ENCODE measurements at regions not wholly inside any gene's neighbourhood (a gene's known extent, or its start where the extent isn't known, plus 50 kb on each side); places are given as distances from the start of the nearest gene placed in this dataset.

GRCh38 chr2:237167934-237168333 lies 82.2 kb downstream of the COPS8 start:
- no peak for DNase-seq (ENCODE audit: low read depth in 4 of 4, low spot score in 3 of 4)

- no peak for DNase-seq (ENCODE audit: low read depth in 4 of 4, low spot score in 3 of 4)
Measured at GRCh38 chr2:237170020-237170419, 84.3 kb downstream of the COPS8 start.

- peak in 1 of 4 donors; percentile 60 for DNase-seq (ENCODE audit: low read depth in 4 of 4, low spot score in 3 of 4)
Measured at GRCh38 chr2:237171396-237171795, 85.7 kb downstream of the COPS8 start.

- DNase-seq (ENCODE audit: low read depth in 4 of 4, low spot score in 3 of 4), result no peak
Measured at GRCh38 chr2:237171881-237172280, 86.2 kb downstream of the COPS8 start.

- DNase-seq (ENCODE audit: low read depth in 4 of 4, low spot score in 3 of 4), result no peak
Measured at GRCh38 chr2:237177052-237177451, 91.4 kb downstream of the COPS8 start.

GRCh38 chr2:237177986-237178385 lies 92.3 kb downstream of the COPS8 start:
- no peak for DNase-seq (ENCODE audit: low read depth in 4 of 4, low spot score in 3 of 4)

- DNase-seq (ENCODE audit: low read depth in 4 of 4, low spot score in 3 of 4), result no peak
Measured at GRCh38 chr2:237178396-237178795, 92.7 kb downstream of the COPS8 start.

- no peak for DNase-seq (ENCODE audit: low read depth in 4 of 4, low spot score in 3 of 4)
Measured at GRCh38 chr2:237179161-237179560, 93.5 kb downstream of the COPS8 start.

- DNase-seq (ENCODE audit: low read depth in 4 of 4, low spot score in 3 of 4), result no peak
Measured at GRCh38 chr2:237180187-237180586, 94.5 kb downstream of the COPS8 start.

GRCh38 chr2:237180987-237181386 lies 95.3 kb downstream of the COPS8 start:
- DNase-seq (ENCODE audit: low read depth in 4 of 4, low spot score in 3 of 4), result no peak

- DNase-seq (ENCODE audit: low read depth in 4 of 4, low spot score in 3 of 4), result no peak
Measured at GRCh38 chr2:237181844-237182243, 96.2 kb downstream of the COPS8 start.

GRCh38 chr2:237182422-237183123 lies 96.9 kb downstream of the COPS8 start:
- no peak for DNase-seq (ENCODE audit: low read depth in 4 of 4, low spot score in 3 of 4)

- DNase-seq (ENCODE audit: low read depth in 4 of 4, low spot score in 3 of 4), result no peak
Measured at GRCh38 chr2:237184192-237184918, 98.7 kb downstream of the COPS8 start.

GRCh38 chr2:237184919-237185552 lies 99.3 kb downstream of the COPS8 start:
- no peak for DNase-seq (ENCODE audit: low read depth in 4 of 4, low spot score in 3 of 4)

GRCh38 chr2:237185553-237185925 lies 99.8 kb downstream of the COPS8 start:
- no peak for DNase-seq (ENCODE audit: low read depth in 4 of 4, low spot score in 3 of 4)

- no peak for DNase-seq (ENCODE audit: low read depth in 4 of 4, low spot score in 3 of 4)
Measured at GRCh38 chr2:237189799-237190198, 104.1 kb downstream of the COPS8 start.

GRCh38 chr2:237190966-237191713 lies 105.5 kb downstream of the COPS8 start:
- DNase-seq (ENCODE audit: low read depth in 4 of 4, low spot score in 3 of 4), result no peak

GRCh38 chr2:237191714-237192081 lies 106.0 kb downstream of the COPS8 start:
- no peak for DNase-seq (ENCODE audit: low read depth in 4 of 4, low spot score in 3 of 4)

- no peak for DNase-seq (ENCODE audit: low read depth in 4 of 4, low spot score in 3 of 4)
Measured at GRCh38 chr2:237192881-237193280, 107.2 kb downstream of the COPS8 start.

GRCh38 chr2:237193436-237193835 lies 107.7 kb downstream of the COPS8 start:
- no peak for DNase-seq (ENCODE audit: low read depth in 4 of 4, low spot score in 3 of 4)

- no peak for DNase-seq (ENCODE audit: low read depth in 4 of 4, low spot score in 3 of 4)
Measured at GRCh38 chr2:237194081-237194480, 108.4 kb downstream of the COPS8 start.

Data from left renal pelvis (tissue), 4 donors.